ENCODE measurements at regions not wholly inside any gene's neighbourhood (a gene's known extent, or its start where the extent isn't known, plus 50 kb on each side); places are given as distances from the start of the nearest gene placed in this dataset.

GRCh38 chr5:108523360-108523759 lies 141.5 kb upstream of the FBXL17 start:
- TF ChIP-seq CTCF (IDR thresholded peaks at IDR 0.05) = no peak
- no peak for TF ChIP-seq POLR2A (IDR thresholded peaks at IDR 0.05)
